MCF 10A (cell line): ENCODE measurements at regions not wholly inside any gene's neighbourhood (a gene's known extent, or its start where the extent isn't known, plus 50 kb on each side); places are given as distances from the start of the nearest gene placed in this dataset.

Experiments used
- BruUV-seq: library from RNA; stranded (reverse); fragments of 400-500 nt; replicated peaks from 2 replicates; lab custom pipeline; 2021; lab: Mats Ljungman, UMichigan
- CTCF ChIA-PET: fragments of 300-600 bp; sonication (Branson Sonifier 250); formaldehyde crosslinking; extraction: SDS; loops from one replicate; lab custom pipeline; 2021; ENCODE audit warnings: antibody characterized with exemption, inconsistent platforms; lab: Yijun Ruan, JAX
- POLR2A ChIA-PET: fragments of 300-600, 350-650 bp; sonication (Branson Sonifier 250); formaldehyde crosslinking; extraction: SDS; loops from one replicate; lab custom pipeline; 2020; ENCODE audit warnings: antibody characterized with exemption, inconsistent platforms; lab: Yijun Ruan, JAX
- DNase-seq: peaks from one replicate; pipeline ENCODE4 v3.0.0-alpha.2; 2018; ENCODE audit not compliant: unreplicated experiment
- H3K27ac Mint-ChIP-seq: one replicate; pipeline ENCODE4 v1.8.0; 2022; ENCODE audit warnings: mild to moderate bottlenecking, low read depth, mixed read lengths; ENCODE audit not compliant: unreplicated experiment
- H3K27me3 Mint-ChIP-seq: one replicate; pipeline ENCODE4 v1.8.0; 2022; ENCODE audit warnings: mixed read lengths; ENCODE audit not compliant: insufficient read depth, unreplicated experiment
- H3K36me3 Mint-ChIP-seq: one replicate; pipeline ENCODE4 v1.8.0; 2022; ENCODE audit warnings: mild to moderate bottlenecking, moderate library complexity, mixed read lengths; ENCODE audit not compliant: insufficient read depth, unreplicated experiment
- H3K4me1 Mint-ChIP-seq: one replicate; pipeline ENCODE4 v1.8.0; 2022; ENCODE audit warnings: mixed read lengths; ENCODE audit not compliant: insufficient read depth, unreplicated experiment
- H3K4me3 Mint-ChIP-seq: one replicate; pipeline ENCODE4 v1.8.0; 2022; ENCODE audit warnings: mild to moderate bottlenecking, moderate library complexity, mixed read lengths; ENCODE audit not compliant: unreplicated experiment
- H3K9me3 Mint-ChIP-seq: one replicate; pipeline ENCODE4 v1.8.0; 2022; ENCODE audit warnings: mixed read lengths; ENCODE audit not compliant: unreplicated experiment
- CTCF ChIP-seq: fragments of 200-600 bp; IDR thresholded peaks from one replicate; pipeline ENCODE4 v1.8.0; 2022; ENCODE audit warnings: antibody characterized with exemption, mild to moderate bottlenecking; ENCODE audit not compliant: unreplicated experiment
- intact Hi-C: fragments of 100-400 bp; cut with micrococcal nuclease; formaldehyde crosslinking; loops from 2 replicates; pipeline ENCODE4 v1.14.1; 2022

- no peak overlapping the region for H3K27ac Mint-ChIP-seq
- BruUV-seq: no TSS peak
- no peak overlapping the region for H3K4me3 Mint-ChIP-seq
- H3K27me3 Mint-ChIP-seq: no peaks in the 10 kb centered on the region
- no peaks in the 10 kb centered on the region for H3K36me3 Mint-ChIP-seq
- POLR2A ChIA-PET: no interaction called here
- DNase-seq: no peak
- CTCF ChIA-PET: no interaction called here
- H3K9me3 Mint-ChIP-seq: no peaks in the 10 kb centered on the region
- intact Hi-C loops: no loop called here
- H3K4me1 Mint-ChIP-seq: no peaks in the 10 kb centered on the region
- TF ChIP-seq CTCF: no peak
Observed at GRCh38 chr3:74328435-74328834, 286.0 kb downstream of the CNTN3 start.

- BruUV-seq: no TSS peak
- no peaks in the 10 kb centered on the region for H3K4me1 Mint-ChIP-seq
- H3K27me3 Mint-ChIP-seq: no peaks in the 10 kb centered on the region
- no peak overlapping the region for H3K4me3 Mint-ChIP-seq
- peaks cover 31% of the 10 kb centered on the region for H3K9me3 Mint-ChIP-seq
- DNase-seq: no peak
- ChIA-PET POLR2A (no interaction called here), CTCF (no interaction called here)
- TF ChIP-seq CTCF: no peak
- no peaks in the 10 kb centered on the region for H3K36me3 Mint-ChIP-seq
- H3K27ac Mint-ChIP-seq: no peak overlapping the region
- intact Hi-C loops: no loop called here
Observed at GRCh38 chr3:74315291-74315690, 299.2 kb downstream of the CNTN3 start.

GRCh38 chr3:74314696-74315095, 299.8 kb downstream of the CNTN3 start:
- DNase-seq: peak; percentile 14
- TF ChIP-seq CTCF: no peak
- no peaks in the 10 kb centered on the region for H3K36me3 Mint-ChIP-seq
- H3K4me1 Mint-ChIP-seq: no peaks in the 10 kb centered on the region
- intact Hi-C loops: no loop called here
- peaks cover 31% of the 10 kb centered on the region for H3K9me3 Mint-ChIP-seq
- BruUV-seq: no TSS peak
- CTCF ChIA-PET: no interaction called here
- no peak overlapping the region for H3K27ac Mint-ChIP-seq
- POLR2A ChIA-PET: no interaction called here
- no peak overlapping the region for H3K4me3 Mint-ChIP-seq
- H3K27me3 Mint-ChIP-seq: no peaks in the 10 kb centered on the region

DNA sequence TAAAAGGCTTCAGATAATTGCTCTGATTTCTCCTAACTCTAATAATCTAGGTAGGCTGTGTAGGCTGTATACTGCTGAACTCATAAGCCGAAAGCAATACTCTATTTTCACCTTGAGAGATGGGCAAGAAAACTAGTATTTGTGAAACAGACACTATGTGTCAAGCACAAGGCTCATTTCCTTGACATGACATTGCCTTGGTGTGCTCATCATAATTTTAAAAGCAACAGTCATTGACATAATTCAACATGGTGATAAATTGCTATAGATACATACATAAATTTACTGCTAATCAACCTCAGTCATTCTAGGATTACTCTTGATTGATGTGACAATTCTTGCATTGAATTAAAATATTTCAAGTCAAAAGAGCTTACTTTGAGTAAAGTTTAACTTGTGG, 304.7 kb downstream of the CNTN3 start:
- POLR2A ChIA-PET: no interaction called here
- no peaks in the 10 kb centered on the region for H3K36me3 Mint-ChIP-seq
- intact Hi-C loops: no loop called here
- H3K4me1 Mint-ChIP-seq: no peaks in the 10 kb centered on the region
- no TSS peak for BruUV-seq
- H3K27ac Mint-ChIP-seq: no peak overlapping the region
- peaks cover 14% of the 10 kb centered on the region for H3K9me3 Mint-ChIP-seq
- H3K4me3 Mint-ChIP-seq: no peak overlapping the region
- TF ChIP-seq CTCF: no peak
- H3K27me3 Mint-ChIP-seq: no peaks in the 10 kb centered on the region
- no peak for DNase-seq
- CTCF ChIA-PET: interaction anchor here (0.8 kb wide), 1 partner anchor 1171 kb away, joined by 3 read pairs; no protein-coding TSS in a partner anchor
